K562 (cell line): ENCODE measurements at regions not wholly inside any gene's neighbourhood (a gene's known extent, or its start where the extent isn't known, plus 50 kb on each side); places are given as distances from the start of the nearest gene placed in this dataset.

ENCODE experiments used
- ATAC-seq: fragments of 200-7000 bp; cut with Tn5 transposase; 3 replicates; pipeline ENCODE4 v1.9.1; 2020; ENCODE audit warnings: moderate library complexity
- BruUV-seq: library from RNA; stranded (reverse); fragments of 400-500 nt; replicated peaks from 2 replicates; lab custom pipeline; 2021; lab: Mats Ljungman, UMichigan
- CTCF ChIA-PET: fragments of 300-600 bp; formaldehyde crosslinking; extraction: SDS; loops from one replicate; lab custom pipeline; 2021; ENCODE audit warnings: low intra/inter-chr PET ratio; lab: Yijun Ruan, JAX
- POLR2A ChIA-PET: fragments of 300-600, 350-650 bp; sonication (Branson Sonifier 250); formaldehyde crosslinking; extraction: SDS; loops from one replicate; lab custom pipeline; 2021; ENCODE audit warnings: antibody characterized with exemption, inconsistent platforms; lab: Yijun Ruan, JAX
- DNase-seq, 4 experiments: peaks; one replicate each; pipeline versions ENCODE4 v3.0.0 to v3.0.0-alpha.2; 2011 to 2018; ENCODE audit warnings: low spot score in 3 of 4, mixed read lengths in 3 of 4; ENCODE audit errors: extremely low read depth in 1 of 4
- FAIRE-seq: peaks from 2 replicates; lab custom pipeline; 2011; peaks lifted over from hg19 to GRCh38; lab: Jason Lieb, UNC
- H2AFZ ChIP-seq: 2 replicates; pipeline ENCODE4 v1.6.0; 2011; ENCODE audit warnings: low read depth, low read length, control low read depth, inconsistent platforms
- H3K27ac ChIP-seq: fragments of 200-600 bp; 3 replicates; pipeline ENCODE4 v1.8.0; 2011; ENCODE audit warnings: low read depth, mild to moderate bottlenecking, control low read depth, inconsistent platforms, low read length, moderate library complexity, mixed read lengths; ENCODE audit errors: extremely low read depth
- H3K27me3 ChIP-seq, 2 experiments: fragments of 300-600 bp in 1 of 2; 2 replicates in 1 of 2; 3 replicates in 1 of 2; pipeline versions ENCODE4 v1.6.0 to v1.8.0; 2011; ENCODE audit warnings: inconsistent platforms in 2 of 2, low read length in 2 of 2, mild to moderate bottlenecking in 1 of 2, mixed read lengths in 1 of 2, moderate library complexity in 1 of 2; ENCODE audit not compliant: control insufficient read depth in 2 of 2, insufficient read depth in 2 of 2
- H3K36me3 ChIP-seq: fragments of 300-600 bp; 3 replicates; pipeline ENCODE4 v1.8.0; 2011; ENCODE audit warnings: mild to moderate bottlenecking, low read length, inconsistent platforms; ENCODE audit not compliant: control insufficient read depth, insufficient read depth
- H3K4me1 ChIP-seq, 2 experiments: fragments of 200-600 bp in 1 of 2; replicated peaks in 1 of 2; 2 replicates in 1 of 2; 3 replicates in 1 of 2; pipeline versions ENCODE4 v1.5.1 to v1.8.0; 2011; ENCODE audit warnings: inconsistent platforms in 2 of 2, low read length in 2 of 2, mild to moderate bottlenecking in 1 of 2, mixed read lengths in 1 of 2, moderate library complexity in 1 of 2; ENCODE audit not compliant: control insufficient read depth in 2 of 2, insufficient read depth in 2 of 2
- H3K4me2 ChIP-seq: 2 replicates; pipeline ENCODE4 v1.6.1; 2011; ENCODE audit warnings: low read length, control low read depth, inconsistent platforms, mixed read lengths; ENCODE audit not compliant: insufficient read depth
- H3K4me3 ChIP-seq: fragments of 200-600 bp; sonication (generic), shearing (Covaris generic); 2 replicates; pipeline ENCODE4 v1.5.1; 2016; ENCODE audit warnings: control low read depth, inconsistent platforms
- H3K79me2 ChIP-seq: fragments of 200-600 bp; 3 replicates; pipeline ENCODE4 v1.8.0; 2011; ENCODE audit warnings: low read length, inconsistent platforms; ENCODE audit not compliant: control insufficient read depth, insufficient read depth
- H3K9ac ChIP-seq, 2 experiments: 2 replicates each; pipeline versions ENCODE4 v1.6.0 to v1.6.1; 2011; ENCODE audit warnings: low read depth in 2 of 2, low read length in 2 of 2, control low read depth in 1 of 2, inconsistent platforms in 1 of 2, mild to moderate bottlenecking in 1 of 2, mixed read lengths in 1 of 2; ENCODE audit not compliant: insufficient read depth in 1 of 2
- H3K9me1 ChIP-seq: one replicate; pipeline ENCODE4 v1.6.0; 2011; ENCODE audit warnings: inconsistent platforms, mild to moderate bottlenecking, low read length, moderate library complexity; ENCODE audit not compliant: control insufficient read depth, insufficient read depth
- H3K9me3 ChIP-seq: replicated peaks from 2 replicates; pipeline ENCODE4 v1.5.1; 2011; ENCODE audit warnings: low read depth, low read length, inconsistent platforms; ENCODE audit not compliant: control insufficient read depth, insufficient read depth
- H4K20me1 ChIP-seq: replicated peaks from 2 replicates; pipeline ENCODE4 v1.6.1; 2011; ENCODE audit warnings: low read length, inconsistent platforms, mixed read lengths; ENCODE audit not compliant: control insufficient read depth, insufficient read depth
- CTCF ChIP-seq, 3 experiments: IDR thresholded peaks in 2 of 3; conservative IDR thresholded peaks in 1 of 3; 2 replicates each; pipeline ENCODE4 v1.5.1; 2011 to 2012; ENCODE audit warnings: low read length in 3 of 3, mild to moderate bottlenecking in 3 of 3, control low read depth in 2 of 3, improper control_type of control experiment in 1 of 3, inconsistent platforms in 1 of 3, low read depth in 1 of 3, mixed read lengths in 1 of 3, moderate library complexity in 1 of 3; ENCODE audit not compliant: insufficient read depth in 2 of 3
- PTTG1 ChIP-seq: fragments of 450-650 bp; IDR thresholded peaks from 2 replicates; pipeline ENCODE4 v1.6.1; 2016; ENCODE audit warnings: low read depth, mild to moderate bottlenecking, missing genetic modification characterization, missing compliant biosample characterization
- SMAD1 ChIP-seq: fragments of 150-350 bp; IDR thresholded peaks from 2 replicates; pipeline ENCODE4 v1.6.1; 2014; ENCODE audit warnings: low read length, low read depth; ENCODE audit not compliant: partially characterized antibody
- ZFP91 ChIP-seq: sonication (generic); formaldehyde crosslinking; IDR thresholded peaks from 2 replicates; pipeline ENCODE4 v1.8.0; 2022; ENCODE audit warnings: mild to moderate bottlenecking, missing genetic modification reagents
- ZNF584 ChIP-seq: fragments of 200-800 bp; sonication (Bioruptor generic); IDR thresholded peaks from 2 replicates; pipeline ENCODE4 v1.6.1; 2016; ENCODE audit warnings: low read depth, mild to moderate bottlenecking, missing genetic modification characterization, missing compliant biosample characterization
- in situ Hi-C: fragments of 300-500 bp; cut with MboI; formaldehyde crosslinking; loops from 4 replicates; pipeline ENCODE4 v1.15.0; 2018; ENCODE audit warnings: inconsistent platforms, mixed read lengths
- intact Hi-C: fragments of 100-400 bp; cut with micrococcal nuclease; formaldehyde crosslinking; loops from 2 replicates; pipeline ENCODE4 v1.14.2; 2022

- CTCF ChIA-PET = no interaction called here
- no peak for DNase-seq
- BruUV-seq = no TSS peak
These were observed 270.3 kb upstream of the AMIGO2 start for GRCh38 chr12:47350062-47350408.

More at GRCh38 chr12:47350062-47350408, 270.3 kb upstream of the AMIGO2 start:
- Histone ChIP-seq H3K9ac (no peak overlapping the region), H3K9me1 (no peaks in the 10 kb centered on the region), H3K4me3 (no peak overlapping the region), H3K4me2 (no peak overlapping the region), H3K27ac (no peak overlapping the region), H3K27me3 (no peaks in the 10 kb centered on the region), H3K79me2 (no peaks in the 10 kb centered on the region), H3K9me3 (no peaks in the 10 kb centered on the region), H3K36me3 (no peaks in the 10 kb centered on the region), H2AFZ (no peak overlapping the region; the same call in 1 of the 2 replicates), H3K4me1 (no peaks in the 10 kb centered on the region; a peak in 1 of 5 replicates), H4K20me1 (no peaks in the 10 kb centered on the region)
- ATAC-seq (no peak), FAIRE-seq (no peak)
- POLR2A ChIA-PET = no interaction called here
- intact Hi-C loops (no loop called here), in situ Hi-C loops (no loop called here)
- TF ChIP-seq PTTG1 (tag) (no peak), CTCF (IDR thresholded peaks at IDR 0.05 in 2 of 3, conservative IDR thresholded peaks at IDR 0.05 in 1 of 3; ENCODE audit: insufficient read depth in 2 of 3, low read depth in 1 of 3, low read length in 3 of 3) (no peak), ZFP91 (CRISPR knock-in tag) (no peak), SMAD1 (no peak), ZNF584 (no peak)
